GM21381 (cell line): ENCODE measurements at regions not wholly inside any gene's neighbourhood (a gene's known extent, or its start where the extent isn't known, plus 50 kb on each side); places are given as distances from the start of the nearest gene placed in this dataset.
"Not testable (repeated sequence)": the region's sequence is repeated elsewhere in the genome, so short reads cannot be mapped to it uniquely, and the experiment has no call there.

Experiments
- ATAC-seq: cut with Tn5 transposase; IDR thresholded peaks from one replicate; pipeline ENCODE4 v1.9.1; 2021; ENCODE audit warnings: mild to moderate bottlenecking, moderate library complexity; ENCODE audit not compliant: unreplicated experiment

GRCh38 chr12:75874441-75874840, 157.1 kb downstream of the PHLDA1 start:
- no peak for ATAC-seq

- no peak for ATAC-seq
These were observed 158.8 kb downstream of the PHLDA1 start for GRCh38 chr12:75872762-75873161.

GRCh38 chr12:75870878-75871277, 160.7 kb downstream of the PHLDA1 start:
- no peak for ATAC-seq

DNA sequence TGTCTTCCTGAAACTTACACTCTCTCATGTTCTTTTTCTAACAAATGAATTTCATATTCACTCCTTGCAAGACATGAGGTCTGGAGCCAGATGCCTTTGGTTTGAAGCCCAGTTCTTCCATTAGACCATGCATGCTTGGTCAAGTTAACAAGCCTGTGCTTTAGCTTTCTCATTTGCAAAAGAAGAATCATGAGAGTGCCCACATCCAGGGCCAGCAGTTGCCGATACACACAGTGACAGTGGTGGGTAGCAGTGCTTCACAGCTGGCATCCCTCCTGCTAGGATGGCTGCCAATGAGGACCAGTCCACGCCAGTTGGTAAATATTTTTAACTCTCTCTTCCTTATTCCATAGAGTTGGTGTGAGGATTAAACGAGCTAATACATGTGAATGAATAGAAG, 163.1 kb downstream of the PHLDA1 start:
- ATAC-seq: no peak

DNA sequence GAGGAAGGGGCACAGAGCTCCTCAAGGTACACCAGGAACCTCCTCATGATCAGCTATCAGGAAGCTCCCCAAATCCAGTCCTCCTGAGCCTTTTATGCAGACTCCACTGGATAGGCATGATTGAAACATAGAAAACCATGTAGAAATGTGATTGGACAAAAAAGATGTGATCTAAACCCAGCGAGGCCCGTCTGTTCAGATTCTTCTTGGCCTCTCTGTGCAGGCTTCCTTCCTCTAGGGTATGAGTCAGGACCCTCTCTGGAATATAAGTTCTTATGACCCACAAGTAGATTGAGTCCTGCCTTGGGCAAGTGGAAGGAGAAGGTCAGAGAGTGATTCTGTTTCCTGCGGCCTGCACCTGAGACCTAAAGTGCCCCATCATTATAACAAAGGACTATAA, 166.3 kb downstream of the PHLDA1 start:
- no peak for ATAC-seq

GRCh38 chr12:75864161-75864560, 167.4 kb downstream of the PHLDA1 start:
- ATAC-seq: no peak

- no peak for ATAC-seq
These were observed 168.0 kb downstream of the PHLDA1 start for GRCh38 chr12:75863533-75863932.

- no peak for ATAC-seq
These were observed 168.7 kb downstream of the PHLDA1 start for GRCh38 chr12:75862692-75863471.

- no peak for ATAC-seq
These were observed 171.7 kb downstream of the PHLDA1 start for GRCh38 chr12:75859868-75860267.

GRCh38 chr12:75856235-75856634, 175.3 kb downstream of the PHLDA1 start:
- no peak for ATAC-seq

GRCh38 chr12:75855360-75855759, 176.2 kb downstream of the PHLDA1 start:
- ATAC-seq: no peak

GRCh38 chr12:75854681-75855309, 176.8 kb downstream of the PHLDA1 start:
- no peak for ATAC-seq

- ATAC-seq: not testable (repeated sequence)
These were observed 177.4 kb downstream of the PHLDA1 start for GRCh38 chr12:75854137-75854536.

DNA sequence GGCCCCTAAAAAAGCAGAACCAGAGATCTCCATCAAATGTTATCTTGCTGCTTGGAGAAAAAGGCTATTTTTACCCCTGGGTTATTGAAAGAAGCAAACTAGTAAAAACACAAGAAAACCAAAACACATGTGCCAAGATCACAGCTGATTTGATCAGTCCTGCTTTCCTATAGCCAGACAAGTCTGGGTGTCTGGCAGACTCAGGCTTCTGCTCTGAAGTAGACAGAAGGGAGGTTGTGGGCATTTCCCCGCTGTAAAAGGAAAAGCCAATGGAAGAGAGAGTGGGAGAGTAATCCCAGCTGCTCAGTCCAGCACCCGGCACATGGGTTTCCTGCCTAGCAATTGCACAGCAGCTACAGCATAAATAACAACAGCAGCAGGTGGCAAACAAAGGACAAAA, 177.9 kb downstream of the PHLDA1 start:
- no peak for ATAC-seq

DNA sequence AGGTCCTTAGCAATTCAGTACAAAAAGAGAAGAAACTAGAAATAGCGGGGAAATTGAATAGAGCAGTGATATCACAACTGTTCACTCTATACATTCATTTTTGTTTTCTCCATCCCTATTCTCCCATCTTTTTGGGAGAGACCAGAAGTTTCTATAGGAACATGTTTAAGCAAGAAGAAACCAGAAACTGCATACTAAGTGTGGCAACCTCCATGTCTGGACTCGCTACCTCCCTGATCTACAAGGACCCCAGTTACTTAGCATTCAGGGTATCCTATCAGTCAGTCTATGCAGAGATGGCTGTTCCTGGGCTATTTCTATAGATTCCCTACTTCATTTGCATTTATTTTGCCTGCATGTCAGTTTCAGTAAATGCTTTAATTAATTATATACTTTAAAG, 178.6 kb downstream of the PHLDA1 start:
- ATAC-seq: no peak

DNA sequence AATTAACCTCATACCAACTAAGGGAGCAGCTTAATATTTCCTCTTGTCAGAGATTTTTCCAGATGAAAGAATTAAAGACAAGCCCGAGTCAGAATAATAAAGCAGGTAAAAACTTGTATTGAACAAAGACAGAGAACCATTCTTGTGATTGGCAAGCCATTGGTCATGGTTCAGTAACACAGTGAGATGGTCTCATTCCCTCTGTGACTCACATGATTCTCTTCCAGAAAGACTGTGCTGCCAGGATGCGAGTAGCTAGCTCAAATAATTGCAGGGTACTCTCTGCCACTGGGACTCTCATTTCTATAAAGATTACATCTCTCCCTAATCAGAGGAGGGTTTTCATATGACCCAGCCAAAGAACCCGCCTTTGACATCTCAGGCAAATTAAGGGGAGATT, 179.4 kb downstream of the PHLDA1 start:
- ATAC-seq: no peak

- no peak for ATAC-seq
These were observed 180.7 kb downstream of the PHLDA1 start for GRCh38 chr12:75850721-75851462.

DNA sequence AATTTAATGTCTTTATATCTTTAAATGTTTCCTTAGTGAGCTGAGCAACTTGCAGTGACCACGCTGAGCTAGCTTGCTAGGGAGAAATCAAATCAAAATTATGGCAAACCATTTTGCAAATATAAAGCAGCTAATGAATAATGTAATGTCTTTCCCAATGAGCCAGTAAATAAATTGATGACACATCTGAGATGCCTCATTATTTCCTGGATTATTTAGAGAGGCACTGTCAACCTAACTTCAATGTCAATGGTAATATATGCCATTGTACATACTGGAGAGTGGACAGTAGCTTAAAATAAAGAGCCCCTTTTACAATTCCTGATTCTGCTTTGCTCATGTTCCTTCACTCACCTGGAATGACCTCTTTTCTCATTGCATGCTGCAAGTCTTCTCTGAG, 182.6 kb downstream of the PHLDA1 start:
- no peak for ATAC-seq

DNA sequence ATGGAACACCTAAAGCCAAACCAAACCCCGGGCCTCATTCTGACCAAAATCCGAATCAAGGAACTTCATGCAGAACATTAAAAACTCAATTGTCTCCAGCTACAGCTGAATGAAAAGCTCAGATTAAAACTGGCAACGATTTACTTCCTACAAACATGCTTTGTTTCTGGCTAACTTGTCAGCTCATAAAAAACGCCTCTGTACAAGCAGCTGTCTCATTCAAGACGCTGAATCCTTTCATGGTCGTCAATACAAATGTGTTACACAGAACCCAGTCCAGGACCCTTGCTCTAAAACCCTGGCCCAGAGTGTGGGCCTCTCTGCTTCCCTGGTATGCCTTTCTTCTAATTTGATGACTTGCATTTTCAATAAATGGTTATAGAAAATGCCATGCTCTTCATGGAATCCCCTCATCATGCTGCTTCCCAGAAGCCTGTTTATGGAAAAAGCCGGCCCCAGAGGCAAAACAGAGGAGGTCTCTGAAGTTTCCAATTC, 183.1 kb downstream of the PHLDA1 start:
- ATAC-seq: no peak

DNA sequence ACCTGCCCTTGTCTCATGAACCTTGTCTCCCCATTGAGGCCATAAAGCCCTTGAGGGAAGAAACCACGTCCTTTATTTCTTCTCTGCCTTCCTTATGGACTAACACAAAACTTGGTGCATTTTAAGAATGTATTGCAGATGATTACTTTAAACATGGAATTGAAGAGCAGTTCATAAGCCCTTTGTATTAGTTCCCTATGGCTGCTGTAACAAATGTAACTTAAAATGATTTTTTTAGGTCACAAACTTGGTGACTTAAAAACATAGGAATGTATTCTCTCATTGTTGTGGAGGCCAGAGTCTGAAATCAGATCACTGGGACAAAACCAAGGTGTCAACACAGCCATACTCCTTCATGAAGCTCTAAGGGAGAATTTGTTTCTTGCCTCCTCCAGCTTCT, 185.5 kb downstream of the PHLDA1 start:
- ATAC-seq: no peak

DNA sequence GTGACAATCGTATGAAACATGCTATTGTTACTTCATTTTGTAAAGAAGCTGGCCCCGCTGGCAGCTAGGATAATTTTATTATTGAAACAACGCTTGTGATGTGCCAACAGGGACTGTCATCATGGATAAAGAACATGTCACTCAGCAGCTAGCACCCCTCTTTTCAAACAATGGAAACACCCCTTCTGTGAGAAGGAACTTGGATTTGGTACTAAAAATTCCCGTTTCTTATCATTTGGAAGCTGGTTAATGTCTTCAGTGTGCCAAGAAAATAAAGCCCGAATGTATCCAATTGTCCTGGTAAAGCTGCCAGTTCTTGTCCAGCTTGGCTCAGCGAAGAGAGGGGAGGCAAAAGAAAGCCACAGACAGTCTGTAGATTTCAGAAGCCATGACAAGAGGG, 186.6 kb downstream of the PHLDA1 start:
- no peak for ATAC-seq
